Uterus (tissue), 3 donors: ENCODE measurements at regions not wholly inside any gene's neighbourhood (a gene's known extent, or its start where the extent isn't known, plus 50 kb on each side); places are given as distances from the start of the nearest gene placed in this dataset.

Experiments
- DNase-seq, 2 donors: peaks; one replicate each; pipeline ENCODE4 v3.0.0-alpha.2; 2019 to 2020
- H3K27ac ChIP-seq, 2 donors: fragments of 200-600 bp; sonication (generic); 1 replicate in 1 of 2; 2 replicates in 1 of 2; pipeline ENCODE4 v1.5.1; 2016 to 2018
- H3K27me3 ChIP-seq, 2 donors: fragments of 200-600 bp; sonication (generic); one replicate each; pipeline ENCODE4 v1.5.1; 2018 to 2019; ENCODE audit warnings: control low read depth in 1 of 2
- H3K36me3 ChIP-seq, 2 donors: fragments of 200-600 bp; sonication (generic); one replicate each; pipeline ENCODE4 v1.5.1; 2019; ENCODE audit warnings: control low read depth in 1 of 2
- H3K4me1 ChIP-seq, 2 donors: fragments of 200-600 bp; sonication (generic); one replicate each; pipeline ENCODE4 v1.5.1; 2018 to 2019; ENCODE audit warnings: control low read depth in 1 of 2
- H3K4me3 ChIP-seq, 2 donors: fragments of 200-600 bp; sonication (generic); 1 replicate in 1 of 2; 2 replicates in 1 of 2; pipeline ENCODE4 v1.5.1; 2018 to 2019; ENCODE audit warnings: mild to moderate bottlenecking in 1 of 2
- H3K9me3 ChIP-seq, 2 donors: fragments of 200-600 bp; sonication (generic); one replicate each; pipeline ENCODE4 v1.5.1; 2019; ENCODE audit warnings: control low read depth in 1 of 2
- CTCF ChIP-seq, 4 experiments: fragments of 200-600 bp in 2 of 4; fragments of 450-650 bp in 2 of 4; sonication (generic) in 2 of 4; IDR thresholded peaks; one replicate each; pipeline ENCODE4 v1.5.1; 2016 to 2019; ENCODE audit warnings: antibody characterized with exemption in 4 of 4, mild to moderate bottlenecking in 2 of 4, moderate library complexity in 1 of 4
- POLR2A ChIP-seq, 2 donors: fragments of 450-650 bp; IDR thresholded peaks; one replicate each; pipeline ENCODE4 v1.6.1; 2016; ENCODE audit warnings: antibody characterized with exemption in 2 of 2, mild to moderate bottlenecking in 1 of 2, moderate library complexity in 1 of 2
- intact Hi-C: fragments of 100-400 bp; cut with DNase I; formaldehyde crosslinking; loops from one replicate; pipeline ENCODE4 v1.15.1; 2023; ENCODE audit warnings: low total_unique reads
- donor health status: DM: yes; HTN: yes; CAD: no.

GRCh38 chr9:81250606-81251005 lies 438.7 kb downstream of the TLE1 start:
- intact Hi-C loops = no loop called here

GRCh38 chr9:81250041-81250440 lies 439.3 kb downstream of the TLE1 start:
- H3K4me1 ChIP-seq = no peaks in the 10 kb centered on the region
- no peak overlapping the region for H3K4me3 ChIP-seq
- H3K27ac ChIP-seq = no peak overlapping the region
- H3K9me3 ChIP-seq = no peaks in the 10 kb centered on the region
- intact Hi-C loops = no loop called here
- H3K36me3 ChIP-seq = no peaks in the 10 kb centered on the region
- no peaks in the 10 kb centered on the region for H3K27me3 ChIP-seq
- TF ChIP-seq POLR2A (IDR thresholded peaks at IDR 0.05) (no peak), CTCF (IDR thresholded peaks at IDR 0.05) (no peak)
- DNase-seq = no peak

More at GRCh38 chr9:81250606-81251005, 438.7 kb downstream of the TLE1 start:
- Histone ChIP-seq H3K9me3 (no peaks in the 10 kb centered on the region), H3K4me3 (no peak overlapping the region), H3K27me3 (no peaks in the 10 kb centered on the region), H3K4me1 (no peaks in the 10 kb centered on the region), H3K36me3 (no peaks in the 10 kb centered on the region), H3K27ac (no peak overlapping the region)
- TF ChIP-seq POLR2A (IDR thresholded peaks at IDR 0.05) = no peak
- no peak for DNase-seq

GRCh38 chr9:81245254-81245956 lies 443.9 kb downstream of the TLE1 start:
- TF ChIP-seq POLR2A (IDR thresholded peaks at IDR 0.05) (no peak), CTCF (IDR thresholded peaks at IDR 0.05) (no peak)
- Histone ChIP-seq H3K36me3 (no peaks in the 10 kb centered on the region), H3K4me1 (no peaks in the 10 kb centered on the region), H3K4me3 (no peak overlapping the region), H3K27ac (no peak overlapping the region), H3K9me3 (no peaks in the 10 kb centered on the region), H3K27me3 (no peaks in the 10 kb centered on the region)
- no peak for DNase-seq
- intact Hi-C loops = no loop called here

- Histone ChIP-seq H3K4me3 (no peak overlapping the region), H3K27ac (no peak overlapping the region), H3K36me3 (no peaks in the 10 kb centered on the region), H3K4me1 (no peaks in the 10 kb centered on the region), H3K9me3 (no peaks in the 10 kb centered on the region), H3K27me3 (no peaks in the 10 kb centered on the region)
- intact Hi-C loops = no loop called here
- TF ChIP-seq CTCF (IDR thresholded peaks at IDR 0.05) (no peak), POLR2A (IDR thresholded peaks at IDR 0.05) (no peak)
- DNase-seq = no peak
Measured at GRCh38 chr9:81244631-81245030, 444.7 kb downstream of the TLE1 start.

- TF ChIP-seq CTCF (IDR thresholded peaks at IDR 0.05) (no peak), POLR2A (IDR thresholded peaks at IDR 0.05) (no peak)
- intact Hi-C loops = no loop called here
- Histone ChIP-seq H3K27ac (no peak overlapping the region), H3K4me1 (no peaks in the 10 kb centered on the region), H3K4me3 (no peak overlapping the region), H3K27me3 (no peaks in the 10 kb centered on the region), H3K36me3 (no peaks in the 10 kb centered on the region), H3K9me3 (no peaks in the 10 kb centered on the region)
- DNase-seq = no peak
Measured at GRCh38 chr9:81242866-81243265, 446.5 kb downstream of the TLE1 start.

GRCh38 chr9:81239388-81239787 lies 450.0 kb downstream of the TLE1 start:
- intact Hi-C loops = no loop called here
- Histone ChIP-seq H3K4me3 (no peak overlapping the region), H3K27ac (no peak overlapping the region), H3K27me3 (no peaks in the 10 kb centered on the region), H3K4me1 (no peaks in the 10 kb centered on the region), H3K36me3 (no peaks in the 10 kb centered on the region), H3K9me3 (no peaks in the 10 kb centered on the region)
- no peak for DNase-seq
- TF ChIP-seq CTCF (IDR thresholded peaks at IDR 0.05) = no peak
- TF ChIP-seq POLR2A (IDR thresholded peaks at IDR 0.05) = no peak
